GM19395 (cell line): ENCODE measurements at regions not wholly inside any gene's neighbourhood (a gene's known extent, or its start where the extent isn't known, plus 50 kb on each side); places are given as distances from the start of the nearest gene placed in this dataset.
"Not testable (repeated sequence)": the region's sequence is repeated elsewhere in the genome, so short reads cannot be mapped to it uniquely, and the experiment has no call there.

Experiments
- ATAC-seq: cut with Tn5 transposase; IDR thresholded peaks from one replicate; pipeline ENCODE4 v1.9.1; 2021; ENCODE audit warnings: mild to moderate bottlenecking, moderate library complexity; ENCODE audit not compliant: unreplicated experiment

GRCh38 chr12:74076918-74077317 is 460.7 kb upstream of the ATXN7L3B start:
- no peak for ATAC-seq

GRCh38 chr12:74105434-74105833 is 432.2 kb upstream of the ATXN7L3B start:
- ATAC-seq: no peak

DNA sequence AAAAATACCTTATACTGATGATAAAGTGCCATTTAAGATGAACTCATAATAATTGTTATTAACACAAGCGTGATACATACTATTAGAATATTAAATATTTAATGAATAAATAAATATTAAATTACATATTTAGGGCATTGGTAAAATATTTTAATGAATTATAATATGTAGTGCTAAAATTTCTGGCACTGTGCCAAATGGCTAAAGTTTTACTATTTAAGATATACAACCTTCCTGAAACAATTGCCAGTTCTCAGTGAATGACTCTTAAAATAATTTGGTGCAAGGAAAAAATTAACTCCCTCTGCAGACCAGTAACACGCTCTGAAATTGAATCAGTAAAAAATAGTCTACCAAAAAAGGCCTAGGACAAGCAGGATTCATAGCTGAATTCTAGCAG is 428.9 kb upstream of the ATXN7L3B start:
- ATAC-seq: no peak

- no peak for ATAC-seq
These were observed 425.8 kb upstream of the ATXN7L3B start for GRCh38 chr12:74111688-74112360.

- ATAC-seq: no peak
These were observed 417.7 kb upstream of the ATXN7L3B start for GRCh38 chr12:74119811-74120362.

- no peak for ATAC-seq
These were observed 417.0 kb upstream of the ATXN7L3B start for GRCh38 chr12:74120644-74121043.

- ATAC-seq: no peak
These were observed 407.9 kb upstream of the ATXN7L3B start for GRCh38 chr12:74129702-74130101.

DNA sequence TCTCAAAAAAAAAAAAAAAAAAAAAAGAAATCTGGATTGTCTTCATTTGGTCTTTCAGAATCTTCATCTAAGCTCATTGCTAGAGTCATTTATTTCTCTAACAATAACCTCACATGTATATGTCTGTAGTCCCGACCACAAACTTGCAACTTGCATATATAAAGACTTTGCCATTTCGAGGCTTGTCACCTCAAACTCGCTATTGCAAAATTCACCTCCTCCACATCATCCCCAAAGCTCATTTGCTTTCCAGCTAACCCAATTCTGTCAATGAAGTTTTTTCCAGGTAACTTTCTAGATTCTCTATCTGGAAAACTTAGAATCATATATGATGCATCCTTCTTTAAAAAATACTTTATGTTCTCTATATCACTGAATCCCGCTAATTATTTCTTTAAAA is 393.2 kb upstream of the ATXN7L3B start:
- ATAC-seq: no peak

- no peak for ATAC-seq
These were observed 392.3 kb upstream of the ATXN7L3B start for GRCh38 chr12:74145328-74145727.

DNA sequence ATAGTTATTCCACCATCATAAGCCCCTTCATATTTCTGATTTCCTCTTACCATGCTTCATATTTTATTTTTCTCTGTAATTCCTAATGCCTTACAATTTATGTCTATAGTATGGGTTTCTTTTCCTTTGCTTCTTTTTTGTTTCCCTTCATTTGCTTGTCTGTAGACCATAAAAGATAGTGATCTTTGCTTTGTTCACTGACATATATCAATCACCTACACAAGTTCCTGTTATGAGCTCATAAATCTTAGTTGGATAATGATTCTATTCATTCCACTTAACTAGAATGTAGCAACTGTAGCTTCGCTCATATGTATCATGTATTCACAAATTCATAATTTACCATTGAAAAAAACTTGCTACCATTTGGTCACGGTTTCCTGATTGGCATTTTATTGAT is 388.8 kb upstream of the ATXN7L3B start:
- no peak for ATAC-seq

DNA sequence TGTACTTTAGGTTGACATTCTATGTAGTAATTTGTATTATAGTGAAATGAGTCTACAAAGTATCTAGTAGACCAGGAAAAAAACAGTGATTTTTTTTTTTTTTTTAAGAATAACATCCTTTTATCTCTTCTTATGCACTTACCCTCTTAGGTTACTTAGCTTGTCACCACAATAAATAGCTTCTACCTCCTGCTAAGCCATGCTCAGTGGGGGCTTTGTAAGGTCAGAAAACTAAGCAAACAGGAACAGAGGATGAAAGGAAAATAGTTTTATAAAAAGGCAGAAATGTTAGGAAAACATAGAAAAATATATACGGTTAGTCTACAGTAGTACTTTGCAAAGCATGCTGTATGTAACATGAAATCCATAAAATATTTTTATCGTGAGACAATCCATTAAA is 385.3 kb upstream of the ATXN7L3B start:
- no peak for ATAC-seq

DNA sequence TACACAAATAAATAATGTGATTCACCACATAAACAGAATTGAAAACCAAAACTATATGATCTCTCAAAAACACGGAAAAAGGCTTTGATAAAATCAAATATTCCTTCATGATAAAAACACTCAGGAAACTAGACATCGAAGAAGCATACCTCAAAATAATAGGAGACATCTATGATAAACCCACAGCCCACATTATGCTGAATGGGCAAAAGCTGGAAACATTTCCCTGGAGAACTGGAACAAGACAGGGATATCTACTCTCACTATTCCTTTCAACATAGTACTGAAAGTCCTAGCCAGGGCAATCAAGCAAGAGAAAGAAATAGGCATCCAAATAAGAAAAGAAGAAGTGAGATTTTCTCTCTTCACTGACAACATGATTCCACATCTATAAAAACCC is 371.5 kb upstream of the ATXN7L3B start:
- ATAC-seq: no peak

DNA sequence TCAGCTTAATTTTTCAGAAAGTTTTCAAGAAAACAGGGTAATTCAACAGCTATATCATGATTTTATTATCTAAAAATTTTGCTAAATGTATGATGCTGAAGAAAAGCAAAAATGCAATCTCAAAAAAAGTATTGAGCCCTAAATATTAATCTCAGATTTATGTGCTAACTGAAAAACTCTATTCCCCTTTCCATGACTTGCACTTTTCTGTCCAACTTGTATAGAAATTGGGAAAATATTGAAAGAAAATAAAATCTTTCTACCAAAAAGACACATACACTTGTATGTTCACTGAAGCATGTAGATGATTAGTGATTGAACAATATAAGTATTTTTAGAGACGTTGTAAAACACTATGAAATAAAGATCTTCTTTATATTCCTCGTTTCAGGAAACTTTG is 368.0 kb upstream of the ATXN7L3B start:
- no peak for ATAC-seq

- no peak for ATAC-seq
These were observed 366.8 kb upstream of the ATXN7L3B start for GRCh38 chr12:74170645-74171477.

- ATAC-seq: no peak
These were observed 366.1 kb upstream of the ATXN7L3B start for GRCh38 chr12:74171478-74171909.

GRCh38 chr12:74174961-74175360 is 362.7 kb upstream of the ATXN7L3B start:
- not testable (repeated sequence) for ATAC-seq

- no peak for ATAC-seq
These were observed 352.3 kb upstream of the ATXN7L3B start for GRCh38 chr12:74185360-74185759.

GRCh38 chr12:74193191-74193590 is 344.4 kb upstream of the ATXN7L3B start:
- no peak for ATAC-seq

DNA sequence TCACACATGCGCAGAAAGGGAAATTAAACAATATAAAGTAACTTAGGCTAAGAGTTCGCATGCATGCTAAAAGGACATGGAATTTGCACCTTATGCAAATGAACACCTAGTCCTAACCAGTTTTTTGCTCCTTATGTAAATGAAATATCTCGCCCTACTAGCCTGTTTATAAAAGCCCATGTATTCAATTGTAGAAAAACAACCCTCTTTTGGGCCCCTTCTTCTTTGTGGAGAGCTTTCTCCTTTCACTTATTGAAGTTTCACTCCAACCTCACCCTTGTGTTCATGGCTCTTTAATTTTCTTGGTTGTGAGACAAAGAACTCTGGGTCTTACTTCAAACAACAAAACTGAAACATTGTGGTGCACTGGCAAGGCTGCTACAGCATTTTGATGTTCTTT is 333.4 kb upstream of the ATXN7L3B start:
- no peak for ATAC-seq

DNA sequence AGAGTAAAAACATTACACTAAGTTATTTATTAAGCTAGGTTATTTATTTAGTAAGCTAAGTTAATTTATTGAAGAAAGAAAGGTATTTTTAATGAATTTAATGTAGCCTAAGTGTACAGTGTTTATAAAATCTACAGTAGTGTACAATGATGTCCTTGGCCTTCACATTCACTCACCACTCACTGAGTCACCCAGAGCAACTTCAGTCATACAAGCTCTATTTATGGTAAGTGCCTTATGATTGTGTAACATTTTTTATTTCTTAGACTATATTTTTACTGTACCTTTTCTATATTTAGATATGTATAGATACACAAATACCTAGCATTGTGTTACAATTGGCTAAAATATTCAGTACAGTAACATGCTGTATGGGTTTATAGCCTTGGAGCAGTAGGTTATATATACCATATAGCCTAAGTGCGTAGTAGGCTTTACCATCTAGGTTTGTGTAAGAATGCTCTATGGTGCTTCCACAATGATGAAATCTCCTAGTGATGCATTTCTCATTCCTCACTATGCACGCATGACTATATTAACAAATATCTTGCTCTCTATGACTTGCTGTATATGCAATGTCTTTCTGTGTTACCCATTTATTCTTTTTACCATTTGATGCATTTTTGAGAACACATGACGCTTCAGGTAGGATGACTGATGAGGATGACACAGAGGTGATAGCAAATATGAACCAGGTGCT is 309.6 kb upstream of the ATXN7L3B start:
- no peak for ATAC-seq

- no peak for ATAC-seq
These were observed 308.0 kb upstream of the ATXN7L3B start for GRCh38 chr12:74229671-74230070.
